Central memory CD8-positive, alpha-beta T cell (primary cell): ENCODE measurements at regions not wholly inside any gene's neighbourhood (a gene's known extent, or its start where the extent isn't known, plus 50 kb on each side); places are given as distances from the start of the nearest gene placed in this dataset.

Experiments used
- ATAC-seq: fragments of 150-1000 bp; cut with Tn5 transposase; replicated peaks from 2 replicates; pipeline ENCODE4 v1.10.0; 2022; ENCODE audit warnings: mild to moderate bottlenecking, moderate FRiP score, moderate number of reproducible peaks; ENCODE audit not compliant: poor library complexity, severe bottlenecking; ENCODE audit errors: extremely low read depth
- DNase-seq, 2 donors: peaks; one replicate each; pipeline ENCODE4 v3.0.0; 2021; ENCODE audit warnings: low spot score in 2 of 2
- H3K27ac Mint-ChIP-seq: one replicate; pipeline ENCODE4 v1.8.0; 2022; ENCODE audit warnings: low read depth, mild to moderate bottlenecking, moderate library complexity, mixed read lengths
- H3K27me3 Mint-ChIP-seq: one replicate; pipeline ENCODE4 v1.8.0; 2022; ENCODE audit warnings: mixed read lengths
- H3K36me3 Mint-ChIP-seq: one replicate; pipeline ENCODE4 v1.8.0; 2022; ENCODE audit warnings: mild to moderate bottlenecking, moderate library complexity, mixed read lengths; ENCODE audit not compliant: insufficient read depth
- H3K4me1 Mint-ChIP-seq: one replicate; pipeline ENCODE4 v1.8.0; 2022; ENCODE audit warnings: mixed read lengths
- H3K4me3 Mint-ChIP-seq: one replicate; pipeline ENCODE4 v1.8.0; 2022; ENCODE audit warnings: mild to moderate bottlenecking, moderate library complexity, mixed read lengths
- H3K9me3 Mint-ChIP-seq: one replicate; pipeline ENCODE4 v1.8.0; 2022; ENCODE audit warnings: mixed read lengths

- no peaks in the 10 kb centered on the region for H3K36me3 Mint-ChIP-seq
- no peaks in the 10 kb centered on the region for H3K4me1 Mint-ChIP-seq
- no peak overlapping the region for H3K4me3 Mint-ChIP-seq
- H3K27ac Mint-ChIP-seq = no peak overlapping the region
- peaks cover 34% of the 10 kb centered on the region for H3K9me3 Mint-ChIP-seq
- DNase-seq = no peak
- no peak for ATAC-seq
- H3K27me3 Mint-ChIP-seq = no peaks in the 10 kb centered on the region
Observed at GRCh38 chr10:130857631-130858295, 453.8 kb downstream of the TCERG1L start.

- Mint-ChIP-seq H3K36me3 (no peaks in the 10 kb centered on the region), H3K27me3 (no peaks in the 10 kb centered on the region), H3K9me3 (peaks cover 31% of the 10 kb centered on the region), H3K4me1 (no peaks in the 10 kb centered on the region), H3K4me3 (no peak overlapping the region), H3K27ac (no peak overlapping the region)
- DNase-seq (no peak), ATAC-seq (no peak)
Observed at GRCh38 chr10:130858626-130859025, 452.9 kb downstream of the TCERG1L start.

- no peaks in the 10 kb centered on the region for H3K36me3 Mint-ChIP-seq
- no peak overlapping the region for H3K27ac Mint-ChIP-seq
- DNase-seq (no peak), ATAC-seq (no peak)
- no peaks in the 10 kb centered on the region for H3K27me3 Mint-ChIP-seq
- H3K9me3 Mint-ChIP-seq = peaks cover 31% of the 10 kb centered on the region
- no peaks in the 10 kb centered on the region for H3K4me1 Mint-ChIP-seq
- no peak overlapping the region for H3K4me3 Mint-ChIP-seq
Observed at GRCh38 chr10:130859427-130859826, 452.1 kb downstream of the TCERG1L start.

GRCh38 chr10:130862122-130862521 lies 449.4 kb downstream of the TCERG1L start:
- H3K27me3 Mint-ChIP-seq = no peaks in the 10 kb centered on the region
- H3K4me3 Mint-ChIP-seq = no peak overlapping the region
- peaks cover 22% of the 10 kb centered on the region for H3K9me3 Mint-ChIP-seq
- H3K4me1 Mint-ChIP-seq = no peaks in the 10 kb centered on the region
- no peaks in the 10 kb centered on the region for H3K36me3 Mint-ChIP-seq
- no peak for ATAC-seq
- no peak overlapping the region for H3K27ac Mint-ChIP-seq
- DNase-seq = no peak

- DNase-seq = no peak
- no peaks in the 10 kb centered on the region for H3K4me1 Mint-ChIP-seq
- no peaks in the 10 kb centered on the region for H3K36me3 Mint-ChIP-seq
- no peak for ATAC-seq
- no peak overlapping the region for H3K27ac Mint-ChIP-seq
- no peak overlapping the region for H3K4me3 Mint-ChIP-seq
- H3K9me3 Mint-ChIP-seq = peaks cover 22% of the 10 kb centered on the region
- H3K27me3 Mint-ChIP-seq = no peaks in the 10 kb centered on the region
Observed at GRCh38 chr10:130862626-130863025, 448.9 kb downstream of the TCERG1L start.

DNA sequence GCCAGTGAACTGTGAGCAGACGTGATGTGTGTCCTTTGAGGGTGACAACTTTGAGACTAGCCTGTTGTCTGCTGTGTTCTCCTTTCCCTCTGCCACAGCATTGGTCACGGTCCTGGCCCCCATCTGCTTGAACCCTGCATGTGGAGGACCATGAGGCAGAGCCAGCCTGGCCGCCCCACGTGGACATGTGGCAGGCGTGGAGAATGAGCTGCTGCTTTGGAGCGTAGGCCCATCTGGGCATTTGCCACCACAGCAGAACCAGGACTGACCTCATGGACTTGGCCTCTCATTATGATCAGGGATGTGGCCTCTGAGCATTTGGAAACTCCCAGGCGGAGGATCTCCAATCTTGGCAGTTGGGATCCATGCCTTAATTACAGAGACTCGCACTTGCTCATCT lies 448.5 kb downstream of the TCERG1L start:
- Mint-ChIP-seq H3K9me3 (peaks cover 21% of the 10 kb centered on the region), H3K4me1 (no peaks in the 10 kb centered on the region), H3K27me3 (no peaks in the 10 kb centered on the region), H3K36me3 (no peaks in the 10 kb centered on the region), H3K27ac (no peak overlapping the region), H3K4me3 (no peak overlapping the region)
- ATAC-seq (no peak), DNase-seq (no peak)

DNA sequence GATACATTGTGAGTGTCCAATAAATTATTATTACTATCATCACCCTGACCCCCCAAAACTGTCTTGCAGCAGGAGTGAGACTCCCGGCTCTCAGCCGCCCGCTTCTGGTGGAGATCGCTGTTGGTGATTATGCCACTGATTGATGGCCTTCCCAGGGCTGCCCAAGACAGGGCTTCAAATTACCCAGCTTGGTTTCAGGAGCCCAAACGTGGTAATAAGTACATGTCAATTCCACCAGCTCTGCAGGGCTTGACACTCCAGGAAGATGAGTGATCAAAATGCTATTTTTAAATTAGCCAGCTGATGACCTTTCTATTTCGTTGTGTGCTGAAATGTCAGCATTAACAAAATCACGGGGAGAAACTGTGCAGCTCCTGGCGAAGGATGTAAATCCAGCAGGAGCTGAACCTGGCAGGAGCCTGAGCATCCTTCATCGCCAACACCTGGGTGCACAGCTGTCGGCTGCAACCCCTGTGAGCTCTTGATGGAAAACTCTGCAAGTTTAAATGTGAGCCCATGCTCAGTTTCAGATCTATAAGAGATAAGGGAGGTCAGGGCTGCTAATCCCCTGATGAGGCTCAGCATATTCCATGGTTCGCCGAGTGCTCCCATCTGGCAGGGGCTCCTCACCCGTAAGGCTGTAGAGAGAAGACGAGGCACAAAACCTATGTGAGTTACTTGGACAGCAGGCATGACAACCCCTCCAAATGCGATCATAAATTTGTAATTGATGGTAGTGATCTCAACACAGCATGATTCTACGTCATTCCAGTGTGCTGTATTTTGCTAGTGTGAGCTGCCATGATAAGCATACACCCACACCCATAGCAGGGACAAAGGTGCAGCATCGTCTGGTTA lies 446.3 kb downstream of the TCERG1L start:
- DNase-seq (no peak), ATAC-seq (no peak)
- Mint-ChIP-seq H3K27ac (no peak overlapping the region), H3K36me3 (no peaks in the 10 kb centered on the region), H3K27me3 (no peaks in the 10 kb centered on the region), H3K9me3 (peaks cover 8% of the 10 kb centered on the region), H3K4me3 (no peak overlapping the region), H3K4me1 (no peaks in the 10 kb centered on the region)

GRCh38 chr10:130866857-130867256 lies 444.7 kb downstream of the TCERG1L start:
- Mint-ChIP-seq H3K36me3 (no peaks in the 10 kb centered on the region), H3K4me1 (no peaks in the 10 kb centered on the region), H3K27me3 (no peaks in the 10 kb centered on the region), H3K27ac (no peak overlapping the region), H3K9me3 (peaks cover 6% of the 10 kb centered on the region), H3K4me3 (no peak overlapping the region)
- DNase-seq (no peak), ATAC-seq (no peak)

DNA sequence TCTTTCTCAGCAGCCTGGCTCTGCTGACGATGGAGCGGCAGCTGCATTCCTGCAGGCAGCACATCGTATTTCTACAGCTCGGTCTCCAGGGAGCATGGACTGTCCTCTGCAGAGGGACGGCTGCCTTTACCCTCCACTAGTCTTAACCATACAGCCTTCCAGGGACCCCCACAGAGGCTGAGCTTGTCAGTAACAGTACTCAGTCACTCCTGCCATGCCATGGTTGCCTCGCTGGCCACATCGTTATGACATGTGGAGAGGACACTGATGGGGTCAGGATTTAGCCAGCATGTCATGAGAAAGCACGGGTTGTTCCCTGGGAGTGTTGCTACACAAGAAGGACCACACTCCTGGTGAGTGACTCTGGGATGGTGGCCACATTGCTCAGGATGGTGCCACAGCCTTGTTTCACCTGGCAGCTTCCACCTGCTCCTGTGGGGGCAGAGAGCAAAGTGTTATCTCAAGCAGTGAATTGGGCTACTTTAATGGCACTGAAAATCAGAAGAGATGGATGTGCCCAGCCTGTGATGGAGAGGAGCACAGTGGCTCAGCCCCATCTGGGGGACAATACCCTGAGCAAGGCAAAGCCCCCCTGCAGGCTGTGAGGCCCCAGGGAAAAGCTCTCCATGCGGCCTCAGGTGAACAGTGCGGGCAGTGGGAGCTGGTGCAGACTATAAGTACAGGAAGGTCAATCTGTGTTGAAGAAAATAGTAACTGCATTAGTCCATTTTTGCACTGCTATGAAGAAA lies 443.9 kb downstream of the TCERG1L start:
- H3K27ac Mint-ChIP-seq = no peak overlapping the region
- no peaks in the 10 kb centered on the region for H3K27me3 Mint-ChIP-seq
- ATAC-seq = no peak
- no peaks in the 10 kb centered on the region for H3K4me1 Mint-ChIP-seq
- H3K36me3 Mint-ChIP-seq = no peaks in the 10 kb centered on the region
- peaks cover 6% of the 10 kb centered on the region for H3K9me3 Mint-ChIP-seq
- no peak for DNase-seq
- H3K4me3 Mint-ChIP-seq = no peak overlapping the region

- H3K4me1 Mint-ChIP-seq = no peaks in the 10 kb centered on the region
- DNase-seq (no peak), ATAC-seq (no peak)
- H3K9me3 Mint-ChIP-seq = no peaks in the 10 kb centered on the region
- H3K27ac Mint-ChIP-seq = no peak overlapping the region
- no peaks in the 10 kb centered on the region for H3K36me3 Mint-ChIP-seq
- no peaks in the 10 kb centered on the region for H3K27me3 Mint-ChIP-seq
- no peak overlapping the region for H3K4me3 Mint-ChIP-seq
Observed at GRCh38 chr10:130869179-130869841, 442.2 kb downstream of the TCERG1L start.

DNA sequence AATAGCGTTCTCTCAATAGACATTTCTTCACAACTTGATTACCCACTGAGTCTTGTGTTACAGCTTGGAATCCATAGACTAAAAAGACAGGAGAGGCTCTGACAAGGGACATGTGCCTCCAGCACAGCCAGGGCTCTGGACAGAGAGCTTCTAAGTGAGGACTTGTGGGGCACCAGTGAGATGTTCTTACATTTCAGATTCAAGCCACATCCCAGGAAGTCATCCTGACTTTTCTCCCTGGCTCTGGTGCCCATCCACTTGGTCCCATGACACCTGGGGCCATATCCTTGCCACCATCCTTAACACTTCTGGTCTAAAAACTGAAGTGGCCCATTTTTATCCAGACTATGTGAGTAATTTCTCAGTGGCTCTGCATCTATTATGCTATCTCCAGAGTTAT lies 440.1 kb downstream of the TCERG1L start:
- peaks cover 2% of the 10 kb centered on the region for H3K9me3 Mint-ChIP-seq
- DNase-seq = no peak
- no peak for ATAC-seq
- no peaks in the 10 kb centered on the region for H3K27me3 Mint-ChIP-seq
- H3K36me3 Mint-ChIP-seq = no peaks in the 10 kb centered on the region
- no peak overlapping the region for H3K4me3 Mint-ChIP-seq
- H3K4me1 Mint-ChIP-seq = no peaks in the 10 kb centered on the region
- no peak overlapping the region for H3K27ac Mint-ChIP-seq

DNA sequence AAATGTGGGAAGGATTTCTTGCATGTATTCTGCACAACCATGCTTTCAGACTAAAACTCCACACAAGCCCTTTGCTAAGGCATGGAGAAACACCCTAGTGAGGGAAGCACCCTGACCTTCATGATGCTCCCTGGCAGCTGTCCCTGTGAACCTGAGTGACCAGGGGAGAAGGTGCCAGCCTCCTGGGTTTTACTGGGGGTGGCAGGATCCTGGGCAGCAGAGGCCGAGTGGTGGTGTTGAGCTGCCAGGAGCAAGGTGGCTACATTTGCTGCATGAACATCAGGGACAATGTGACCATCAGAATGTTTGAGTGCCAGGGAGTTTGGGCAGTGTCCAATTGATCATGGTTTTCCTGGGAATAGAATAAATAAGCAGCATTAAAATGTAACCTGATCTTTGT lies 437.9 kb downstream of the TCERG1L start:
- Mint-ChIP-seq H3K27ac (no peak overlapping the region), H3K36me3 (no peaks in the 10 kb centered on the region), H3K4me3 (no peak overlapping the region), H3K27me3 (no peaks in the 10 kb centered on the region), H3K4me1 (no peaks in the 10 kb centered on the region), H3K9me3 (peaks cover 6% of the 10 kb centered on the region)
- no peak for ATAC-seq
- no peak for DNase-seq
